ENCODE measurements at regions not wholly inside any gene's neighbourhood (a gene's known extent, or its start where the extent isn't known, plus 50 kb on each side); places are given as distances from the start of the nearest gene placed in this dataset.
"Not testable (repeated sequence)": the region's sequence is repeated elsewhere in the genome, so short reads cannot be mapped to it uniquely, and the experiment has no call there.

GRCh38 chr11:134588460-134589110, 176.5 kb upstream of the B3GAT1 start:
- TF ChIP-seq CTCF (conservative IDR thresholded peaks at IDR 0.05 in 1 of 2, IDR thresholded peaks at IDR 0.05 in 1 of 2; ENCODE audit: low read depth in 1 of 2, low read length in 2 of 2); EZH2 (IDR thresholded peaks at IDR 0.05; ENCODE audit: low read length, missing control alignments): not testable (repeated sequence)
